PC-9 (cell line): ENCODE measurements at regions not wholly inside any gene's neighbourhood (a gene's known extent, or its start where the extent isn't known, plus 50 kb on each side); places are given as distances from the start of the nearest gene placed in this dataset.

Experiments
- EZH2 ChIP-seq: fragments of 200-600 bp; sonication (generic); IDR thresholded peaks from 2 replicates; pipeline ENCODE4 v1.8.0; 2017; ENCODE audit warnings: antibody characterized with exemption, low read depth
- TF ChIP-seq, protein P1 (sequence below): fragments of 200-600 bp; sonication (generic); conservative IDR thresholded peaks from 2 replicates; pipeline ENCODE4 v1.6.1; 2017; ENCODE audit warnings: mixed run types, antibody characterized with exemption, mild to moderate bottlenecking, moderate library complexity

DNA sequence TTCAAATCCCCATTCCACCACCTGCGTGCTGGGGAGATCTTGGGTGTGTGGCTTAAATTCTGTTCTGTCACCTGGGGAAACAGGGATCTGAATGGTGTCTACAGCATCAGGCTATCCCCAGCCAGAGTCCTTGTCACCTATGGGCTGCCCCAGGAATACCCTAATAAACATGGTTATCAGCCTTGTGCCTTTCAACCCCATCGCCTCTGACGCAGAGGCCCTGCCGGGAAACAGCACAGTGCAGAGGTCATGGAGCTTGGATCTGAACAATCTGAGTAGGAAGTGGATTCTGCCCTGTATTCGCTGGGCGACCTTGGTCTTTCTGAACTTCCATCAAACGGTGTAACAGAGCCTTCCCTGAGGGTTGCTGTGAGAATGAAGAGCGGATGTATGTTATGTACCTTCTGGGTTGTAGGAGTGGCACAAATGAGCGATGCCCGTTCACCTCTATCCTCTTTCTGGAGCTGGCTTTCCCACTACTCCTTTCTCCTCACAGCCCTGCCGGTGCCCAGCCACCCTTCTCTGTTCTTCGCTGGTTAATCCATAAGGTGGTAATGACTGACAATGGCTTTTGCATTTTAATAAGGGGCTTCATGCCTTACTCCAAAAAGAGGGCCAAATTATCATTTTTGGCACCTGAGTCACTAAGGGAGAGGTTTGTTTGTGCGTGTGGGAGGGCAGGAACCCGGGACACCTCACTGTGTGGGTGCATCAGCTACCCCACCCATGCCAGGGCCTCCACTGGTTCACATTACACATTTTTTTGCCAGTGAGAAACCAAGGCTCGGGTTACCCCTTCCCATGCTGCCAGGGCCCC is 256.5 kb downstream of the MYCN start:
- TF ChIP-seq EZH2: no peak
- TF ChIP-seq, protein P1, sequence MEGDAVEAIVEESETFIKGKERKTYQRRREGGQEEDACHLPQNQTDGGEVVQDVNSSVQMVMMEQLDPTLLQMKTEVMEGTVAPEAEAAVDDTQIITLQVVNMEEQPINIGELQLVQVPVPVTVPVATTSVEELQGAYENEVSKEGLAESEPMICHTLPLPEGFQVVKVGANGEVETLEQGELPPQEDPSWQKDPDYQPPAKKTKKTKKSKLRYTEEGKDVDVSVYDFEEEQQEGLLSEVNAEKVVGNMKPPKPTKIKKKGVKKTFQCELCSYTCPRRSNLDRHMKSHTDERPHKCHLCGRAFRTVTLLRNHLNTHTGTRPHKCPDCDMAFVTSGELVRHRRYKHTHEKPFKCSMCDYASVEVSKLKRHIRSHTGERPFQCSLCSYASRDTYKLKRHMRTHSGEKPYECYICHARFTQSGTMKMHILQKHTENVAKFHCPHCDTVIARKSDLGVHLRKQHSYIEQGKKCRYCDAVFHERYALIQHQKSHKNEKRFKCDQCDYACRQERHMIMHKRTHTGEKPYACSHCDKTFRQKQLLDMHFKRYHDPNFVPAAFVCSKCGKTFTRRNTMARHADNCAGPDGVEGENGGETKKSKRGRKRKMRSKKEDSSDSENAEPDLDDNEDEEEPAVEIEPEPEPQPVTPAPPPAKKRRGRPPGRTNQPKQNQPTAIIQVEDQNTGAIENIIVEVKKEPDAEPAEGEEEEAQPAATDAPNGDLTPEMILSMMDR: no peak
